Right renal cortex interstitium (tissue), 3 donors: ENCODE measurements at regions not wholly inside any gene's neighbourhood (a gene's known extent, or its start where the extent isn't known, plus 50 kb on each side); places are given as distances from the start of the nearest gene placed in this dataset.
"Not testable (repeated sequence)": the region's sequence is repeated elsewhere in the genome, so short reads cannot be mapped to it uniquely, and the experiment has no call there.

Source experiments
- DNase-seq, 3 donors: peaks; one replicate each; pipeline ENCODE4 v3.0.0-alpha.2; 2013; ENCODE audit warnings: low read depth in 3 of 3, low spot score in 2 of 3

DNA sequence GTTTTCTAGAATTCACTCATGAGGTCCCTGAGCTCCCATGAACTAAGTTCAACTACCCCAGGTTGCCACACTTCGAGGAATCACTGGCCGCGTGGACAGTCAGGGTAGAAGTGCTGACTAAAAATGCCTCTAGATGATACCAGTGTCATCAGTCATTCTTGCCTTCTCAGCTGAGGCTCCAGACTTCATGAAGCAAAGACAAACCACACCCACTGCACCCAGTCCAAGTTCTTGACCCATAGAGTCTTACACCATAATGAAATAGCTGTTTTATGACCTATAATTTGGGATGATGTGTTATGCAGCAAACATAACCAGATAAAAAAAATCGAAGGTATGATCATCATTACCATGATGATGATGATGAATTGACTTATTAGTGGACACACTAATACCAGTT lies 632.9 kb upstream of the TLE4 start:
- no peak for DNase-seq

DNA sequence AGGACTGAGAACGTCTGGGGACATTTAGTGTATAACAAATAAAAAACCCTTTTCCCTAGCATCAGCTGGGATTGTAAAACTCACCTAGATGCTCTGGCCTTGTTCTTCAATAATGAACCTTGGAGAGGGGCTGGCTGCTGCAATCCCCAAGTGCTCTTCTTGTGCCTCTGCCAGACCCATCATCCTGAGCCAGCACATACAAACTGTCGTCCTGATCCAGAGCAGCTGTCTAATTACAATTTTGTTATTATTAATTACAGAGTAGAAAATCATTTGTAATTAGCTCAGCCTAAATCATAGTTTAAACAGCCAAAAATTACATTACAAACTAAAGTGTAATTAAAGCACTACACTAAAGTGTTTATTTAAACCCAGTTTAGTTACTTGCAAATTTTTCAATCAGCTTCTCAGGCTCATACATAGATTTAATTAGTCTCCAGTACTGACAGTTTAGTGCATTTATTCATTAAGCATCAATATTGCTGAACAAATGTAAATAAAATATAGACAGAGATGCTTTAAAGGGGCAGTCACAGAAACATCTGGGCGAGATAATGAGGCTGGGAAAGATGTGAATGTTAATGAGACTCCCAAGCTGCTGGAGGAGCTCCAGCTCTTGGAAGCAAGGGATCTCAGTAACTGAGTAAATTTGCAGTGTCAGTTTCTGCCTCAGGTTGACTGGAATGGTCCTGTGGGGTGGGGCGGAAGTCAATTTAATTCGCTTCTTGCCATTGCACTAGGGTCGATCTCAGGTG lies 632.3 kb upstream of the TLE4 start:
- DNase-seq = no peak

DNA sequence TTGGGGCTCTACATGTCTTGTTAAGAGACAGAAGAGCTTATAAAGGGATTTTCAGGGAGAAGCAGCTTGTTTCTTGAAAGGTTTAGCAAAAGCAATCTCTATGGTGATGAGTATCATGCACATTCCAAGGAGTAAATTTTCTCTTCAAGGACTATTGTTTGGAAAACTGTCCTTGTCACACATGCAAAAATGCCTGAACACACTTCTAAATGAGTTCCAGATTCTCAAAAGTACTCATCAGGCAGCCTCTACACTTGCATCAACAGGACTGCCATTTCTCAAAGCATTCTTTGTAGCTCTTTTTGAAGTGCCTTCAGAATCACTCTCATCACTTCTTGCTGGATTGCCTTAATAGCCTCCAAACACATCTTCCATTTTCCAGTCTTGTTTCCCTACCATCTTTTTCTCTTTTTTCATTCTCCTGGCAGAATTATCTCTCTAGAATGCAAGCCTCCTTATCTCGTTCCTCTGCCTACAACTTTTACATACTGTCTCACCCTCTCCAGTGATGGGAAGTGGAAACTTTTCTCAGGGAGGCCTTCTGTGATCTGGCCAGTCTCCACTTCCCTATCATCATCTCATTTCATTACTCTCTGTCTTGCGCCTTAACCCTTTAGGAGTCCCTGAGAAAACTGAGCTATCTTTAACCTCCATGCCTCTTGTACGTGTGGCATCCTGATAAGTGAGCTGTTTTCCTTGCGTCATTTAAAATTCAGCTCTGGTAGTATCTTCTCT lies 631.5 kb upstream of the TLE4 start:
- no peak for DNase-seq

DNA sequence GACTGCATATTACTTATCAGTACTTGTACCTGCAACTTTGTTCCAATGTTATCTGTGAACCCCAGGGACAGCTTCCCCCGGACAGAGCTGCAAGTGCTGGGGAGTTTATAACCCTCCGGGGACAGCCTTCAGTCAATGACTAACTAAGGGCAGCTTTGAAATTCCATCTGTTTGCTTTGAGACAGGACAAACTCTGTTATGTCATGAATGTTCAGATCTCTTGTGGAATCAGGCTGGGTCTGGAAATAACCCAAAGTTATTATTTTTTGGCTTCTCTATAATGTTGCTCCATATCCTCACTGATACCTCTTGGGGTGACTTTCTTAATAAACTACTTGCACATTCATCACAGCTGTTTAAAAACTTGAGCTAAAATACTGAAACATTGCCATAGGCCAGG lies 617.5 kb upstream of the TLE4 start:
- DNase-seq = no peak

DNA sequence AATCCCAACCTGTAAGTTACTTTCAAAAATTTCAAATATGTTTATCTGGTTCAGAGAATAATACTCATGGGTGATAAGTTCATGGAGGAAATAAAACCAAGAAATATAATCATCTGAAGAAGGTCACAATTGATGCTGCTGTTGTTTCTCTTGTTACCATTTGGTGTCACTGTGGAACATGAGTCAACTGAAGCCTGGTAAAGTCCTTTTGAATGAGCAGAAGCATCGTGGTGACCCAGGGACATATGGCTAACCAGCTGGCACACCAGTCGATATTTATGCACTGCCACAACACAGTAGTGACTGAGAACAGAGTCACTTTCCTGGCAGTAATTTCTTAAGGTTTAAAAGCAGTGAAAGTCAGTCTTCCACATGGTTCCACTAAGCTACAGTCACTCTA lies 612.9 kb upstream of the TLE4 start:
- DNase-seq = no peak

DNA sequence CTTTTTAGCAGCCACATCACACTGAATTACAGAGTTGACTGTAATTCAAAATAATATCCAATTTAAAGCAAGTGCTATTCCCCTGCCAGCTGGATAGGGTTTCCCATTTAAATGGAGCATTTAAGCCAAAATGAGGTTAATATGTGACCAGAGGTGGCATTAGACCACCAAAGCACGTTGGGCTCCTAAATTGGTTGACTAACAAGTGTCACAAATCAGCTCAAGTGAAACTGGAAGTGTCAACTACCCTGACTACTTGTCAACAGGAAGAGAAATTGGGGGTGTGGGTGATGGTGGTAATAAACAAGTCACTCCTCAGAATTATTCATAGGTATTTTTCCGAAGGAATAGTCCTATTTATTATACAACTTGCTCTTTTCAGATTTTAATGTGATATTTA lies 609.6 kb upstream of the TLE4 start:
- DNase-seq = no peak

DNA sequence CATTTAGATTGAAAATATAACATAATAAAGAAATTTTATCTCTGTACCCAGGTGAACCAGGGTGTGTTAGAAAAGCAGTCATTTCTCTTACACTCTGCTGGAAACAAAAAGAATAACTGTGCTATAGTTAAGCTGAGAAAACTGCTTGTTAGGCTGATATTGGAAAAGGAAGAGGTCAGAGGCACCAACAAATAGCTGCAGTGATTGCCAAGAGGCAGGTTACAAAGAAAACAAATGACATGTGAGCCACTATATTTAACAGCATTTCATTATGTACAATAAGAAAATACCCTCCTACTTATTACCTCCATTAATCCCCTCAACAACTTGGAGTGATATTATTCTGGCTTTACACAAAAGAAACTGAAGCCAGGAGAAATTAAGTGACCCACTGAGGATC lies 607.9 kb upstream of the TLE4 start:
- no peak for DNase-seq

DNA sequence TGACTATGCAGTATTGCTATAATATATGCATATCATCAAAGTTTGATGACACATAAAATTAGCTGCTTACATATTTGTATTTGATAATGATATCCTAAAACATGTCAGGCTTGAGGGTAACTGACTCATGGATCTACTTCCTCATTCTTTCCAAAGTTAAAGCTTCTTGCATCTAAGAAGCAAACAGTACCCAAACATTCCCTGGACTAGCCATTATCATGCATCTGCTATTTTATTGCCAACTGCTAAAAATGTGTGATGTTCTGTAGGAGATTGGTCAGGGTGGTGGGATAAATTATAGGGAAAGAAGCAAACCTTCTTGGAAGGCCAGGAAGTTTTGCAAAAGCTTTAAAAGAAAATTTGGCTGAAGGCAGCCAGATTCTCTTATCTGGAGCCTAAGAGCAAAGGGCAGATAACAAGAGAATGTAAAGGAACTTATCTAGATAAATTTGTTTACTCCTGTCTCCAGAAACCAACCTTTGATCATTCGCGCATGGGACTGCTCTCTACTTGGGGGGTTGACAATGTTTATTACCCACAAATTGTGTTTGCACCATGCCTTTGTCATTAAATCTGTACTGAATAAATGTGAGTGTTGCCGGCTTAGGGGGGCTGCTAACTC lies 604.1 kb upstream of the TLE4 start:
- DNase-seq = no peak

DNA sequence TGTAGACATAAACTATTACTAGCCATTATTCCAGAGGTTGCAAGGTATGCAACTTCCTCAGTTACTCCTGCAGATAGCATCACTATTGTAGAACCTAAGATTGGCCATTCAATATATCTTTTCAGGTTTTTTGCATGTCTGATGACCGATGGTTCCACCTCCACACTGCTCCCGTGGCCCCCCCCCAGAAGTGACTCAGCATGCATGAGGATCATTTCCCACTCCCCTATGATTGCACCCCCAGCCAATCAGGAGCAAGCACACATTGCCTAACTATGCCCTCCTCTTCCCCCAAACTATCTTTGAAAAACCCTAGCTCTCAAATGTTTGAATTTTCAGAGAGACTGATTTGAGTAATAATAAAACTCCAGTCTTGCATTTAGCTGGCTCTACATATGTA lies 601.4 kb upstream of the TLE4 start:
- no peak for DNase-seq

DNA sequence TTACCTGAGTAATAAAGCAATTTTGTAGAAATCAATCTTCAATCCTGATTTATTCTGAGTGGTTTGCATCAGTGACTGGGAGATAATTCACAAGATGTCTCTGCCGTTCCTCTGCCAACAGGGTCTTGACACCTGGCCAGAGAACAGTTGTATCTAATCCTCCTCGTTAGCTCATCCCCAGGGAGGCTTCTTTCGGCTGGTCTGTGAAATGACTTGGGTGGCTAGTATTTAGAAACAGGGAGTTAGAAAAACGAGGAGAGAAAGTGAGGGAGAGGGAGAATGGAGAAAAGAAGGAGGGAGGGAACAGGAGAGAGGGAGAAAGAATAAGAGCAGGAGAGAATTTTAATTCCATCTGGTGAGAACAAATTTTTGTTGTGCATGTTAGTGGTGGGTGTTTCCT lies 600.2 kb upstream of the TLE4 start:
- no peak for DNase-seq

DNA sequence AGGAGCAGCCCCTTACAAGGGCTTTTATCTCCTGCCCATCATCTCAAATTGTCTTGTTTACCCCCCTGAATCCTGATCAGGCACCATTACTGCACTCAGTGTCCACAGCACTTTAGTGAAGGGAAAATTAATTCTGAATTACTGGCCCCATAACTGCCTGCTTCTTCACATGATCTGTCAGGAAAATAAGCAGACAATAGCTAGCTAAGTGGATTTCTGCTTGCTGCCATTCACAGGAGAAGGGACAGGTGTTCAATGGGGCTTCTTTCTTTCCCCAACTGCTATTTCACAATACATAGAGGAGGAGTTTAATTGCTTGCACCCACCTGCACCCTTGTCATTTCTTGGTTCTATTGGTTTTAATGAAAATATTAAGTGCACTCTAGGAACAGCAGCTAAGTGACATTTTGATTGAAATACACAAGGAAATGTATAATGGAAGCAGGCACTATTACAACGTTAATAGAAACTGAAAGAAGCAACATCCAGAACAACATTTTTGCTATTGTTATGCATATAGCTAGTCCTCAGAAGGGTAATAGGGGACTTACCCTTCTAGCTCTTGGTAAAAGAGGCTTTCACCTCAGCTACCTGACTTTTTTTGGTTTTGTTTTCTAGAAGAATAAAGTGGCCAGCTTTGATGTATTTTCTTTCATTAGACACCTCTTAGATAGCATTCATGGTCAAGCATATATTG lies 599.3 kb upstream of the TLE4 start:
- DNase-seq = no peak

DNA sequence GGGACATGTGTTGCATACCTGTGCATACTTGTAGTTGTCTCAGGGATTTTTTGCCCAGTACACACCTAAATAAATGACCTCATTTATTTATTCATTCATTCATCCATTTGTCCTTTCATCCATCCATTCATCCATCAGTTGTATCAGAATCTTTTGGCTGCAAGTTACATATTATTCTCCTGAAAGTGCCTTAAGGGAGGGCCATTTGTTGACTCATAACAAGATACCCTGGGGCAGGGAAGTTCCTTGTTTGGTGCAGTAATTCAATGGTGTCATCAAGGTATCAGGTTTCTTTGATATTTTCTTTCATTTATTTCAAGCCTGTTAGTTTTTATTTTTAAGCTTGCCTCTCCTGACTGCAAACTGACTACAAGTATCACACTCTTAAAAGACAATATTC lies 597.9 kb upstream of the TLE4 start:
- no peak for DNase-seq

DNA sequence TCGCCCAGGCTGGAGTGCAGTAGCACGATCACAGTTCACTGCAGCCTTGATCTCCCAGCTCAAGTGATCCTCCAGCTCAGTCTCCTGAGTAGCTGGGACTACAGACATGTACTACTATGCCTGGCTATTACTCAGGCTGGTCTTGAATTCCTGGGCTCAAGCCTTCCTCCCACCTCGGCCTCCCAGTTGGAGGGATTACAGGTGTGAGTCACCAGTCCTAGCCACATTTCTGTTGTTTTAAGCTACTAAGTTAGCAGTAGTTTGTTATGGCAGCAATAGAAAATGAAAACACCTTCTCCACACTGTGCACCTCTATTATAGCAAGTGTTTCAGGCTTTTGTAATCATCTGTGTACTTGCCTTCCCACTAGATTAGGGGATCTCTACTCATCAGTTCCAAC lies 588.9 kb upstream of the TLE4 start:
- no peak for DNase-seq

DNA sequence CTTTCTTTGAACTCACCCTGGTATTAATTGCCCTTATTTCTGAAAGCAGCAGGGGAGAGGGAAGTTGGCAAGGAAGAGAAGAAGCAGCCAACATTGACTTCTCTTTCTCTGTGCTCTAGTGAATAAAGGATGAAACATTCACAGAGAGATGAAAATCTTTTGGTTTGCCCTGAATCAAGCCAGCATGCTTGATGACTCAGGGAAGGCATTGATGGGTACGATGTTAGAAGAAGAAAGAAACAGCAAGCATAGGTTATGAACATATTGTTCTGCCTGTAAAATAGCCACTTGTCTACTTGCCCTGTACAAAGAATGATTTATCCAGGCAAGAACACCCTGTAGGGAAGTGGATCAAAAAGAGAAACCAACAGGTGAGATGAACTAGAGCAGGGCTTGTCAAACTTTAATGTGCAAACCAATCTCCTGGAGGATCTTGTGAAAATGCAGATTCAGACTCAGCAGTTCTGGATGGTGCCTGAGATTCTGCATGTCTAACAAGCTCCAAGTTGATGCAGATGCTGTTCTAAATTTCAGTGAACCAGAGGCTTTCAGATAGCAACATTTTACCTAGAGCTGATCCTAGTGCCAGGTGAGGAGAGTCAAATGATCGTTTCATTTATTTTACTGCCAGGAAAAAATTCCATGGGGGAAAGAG lies 586.6 kb upstream of the TLE4 start:
- no peak for DNase-seq

DNA sequence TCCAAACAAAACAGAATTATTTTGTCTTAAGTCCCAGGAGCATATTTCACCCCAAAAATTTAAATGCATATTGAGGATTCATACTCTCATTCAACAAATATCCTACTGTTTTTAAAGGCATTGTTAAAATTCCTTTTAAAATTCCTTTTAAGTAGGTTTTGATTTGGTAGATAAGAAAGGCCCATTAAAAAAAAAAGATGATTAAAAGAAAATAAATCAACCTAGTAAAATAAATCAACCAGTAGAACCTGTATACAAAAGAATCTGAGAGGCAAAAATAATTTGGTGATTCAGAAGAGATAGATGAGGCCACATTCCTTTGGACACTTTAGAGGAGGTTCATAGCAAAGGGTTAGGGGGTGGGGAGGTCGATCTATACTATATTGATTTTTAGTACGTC lies 585.3 kb upstream of the TLE4 start:
- no peak for DNase-seq

DNA sequence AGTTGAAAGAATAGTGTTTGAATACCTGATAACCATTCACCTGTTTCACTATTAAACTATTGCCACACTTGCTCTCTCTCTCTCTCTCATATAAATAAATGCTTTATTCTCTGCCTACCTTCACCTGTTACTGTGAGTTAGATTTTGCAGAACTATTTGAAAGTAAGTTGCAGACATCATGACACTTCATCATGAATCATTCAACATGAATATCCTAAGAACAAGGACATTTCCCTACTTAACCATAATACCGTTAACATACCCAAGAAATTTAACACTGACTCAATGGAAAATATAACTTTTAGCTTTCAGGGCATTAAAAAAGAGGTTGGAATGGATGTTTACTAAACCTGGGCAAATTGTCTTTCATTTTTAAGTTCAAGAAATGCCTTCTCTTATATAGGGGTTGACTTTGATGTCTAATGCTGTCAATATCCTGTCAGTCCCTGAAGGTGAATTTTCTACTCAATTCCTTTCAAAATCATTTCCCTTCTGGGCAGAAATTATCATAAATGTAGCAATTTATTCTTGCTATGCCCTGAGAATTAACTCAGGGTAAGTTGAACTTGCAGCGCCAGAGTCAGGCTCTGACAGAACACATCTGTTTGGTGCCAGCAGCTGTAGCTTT lies 582.6 kb upstream of the TLE4 start:
- DNase-seq = no peak

DNA sequence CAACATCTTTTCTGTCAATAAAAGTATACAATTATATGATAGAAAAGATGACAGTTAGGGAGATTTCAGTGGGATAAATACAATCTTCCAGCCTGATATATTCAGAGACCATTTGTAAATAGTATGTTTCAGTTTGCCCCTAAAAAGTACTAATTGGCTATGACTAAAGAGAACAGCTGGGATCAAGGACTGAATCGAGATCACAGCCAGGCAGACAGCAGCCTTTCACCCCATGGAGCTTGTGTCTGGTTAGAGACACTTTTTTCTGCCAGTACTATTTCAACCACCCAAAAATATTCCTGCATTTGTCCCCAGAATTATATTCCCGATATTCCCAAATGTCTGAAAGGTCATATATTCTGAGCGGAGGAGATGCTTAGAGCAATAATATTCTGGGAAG lies 577.3 kb upstream of the TLE4 start:
- no peak for DNase-seq

DNA sequence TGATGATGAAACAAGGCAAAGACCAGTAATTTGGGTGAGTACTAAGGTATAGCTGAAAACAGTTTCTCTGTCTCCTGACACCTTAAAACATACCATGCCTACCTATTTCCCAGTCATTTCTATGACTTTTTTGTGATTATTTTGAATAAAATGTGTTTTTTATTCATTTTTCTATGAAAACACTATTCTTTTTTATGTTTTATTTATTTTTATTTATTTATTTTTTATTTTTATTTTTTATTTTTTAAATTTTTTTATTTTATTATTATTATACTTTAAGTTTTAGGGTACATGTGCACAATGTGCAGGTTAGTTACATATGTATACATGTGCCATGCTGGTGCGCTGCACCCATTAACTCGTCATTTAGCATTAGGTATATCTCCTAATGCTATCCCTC lies 576.8 kb upstream of the TLE4 start:
- DNase-seq = not testable (repeated sequence)

DNA sequence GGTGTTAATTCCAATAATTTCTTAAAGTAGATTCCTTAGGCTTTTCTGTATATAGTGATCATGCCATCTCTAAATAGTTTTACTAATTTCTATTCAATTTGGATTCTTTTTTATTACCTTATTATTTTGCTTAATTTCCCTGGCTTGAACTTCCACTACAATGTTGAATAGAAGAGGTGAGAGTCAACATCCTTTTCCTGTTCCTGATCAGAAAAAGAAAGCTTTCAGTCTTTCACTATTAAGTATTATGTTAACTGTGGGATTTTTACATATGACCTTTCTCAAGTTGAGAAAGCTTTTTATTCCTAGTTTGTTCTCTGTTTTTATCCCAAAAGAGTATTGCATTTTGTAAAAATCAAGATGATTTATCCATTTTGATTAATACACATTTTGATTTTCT lies 574.5 kb upstream of the TLE4 start:
- DNase-seq = no peak

DNA sequence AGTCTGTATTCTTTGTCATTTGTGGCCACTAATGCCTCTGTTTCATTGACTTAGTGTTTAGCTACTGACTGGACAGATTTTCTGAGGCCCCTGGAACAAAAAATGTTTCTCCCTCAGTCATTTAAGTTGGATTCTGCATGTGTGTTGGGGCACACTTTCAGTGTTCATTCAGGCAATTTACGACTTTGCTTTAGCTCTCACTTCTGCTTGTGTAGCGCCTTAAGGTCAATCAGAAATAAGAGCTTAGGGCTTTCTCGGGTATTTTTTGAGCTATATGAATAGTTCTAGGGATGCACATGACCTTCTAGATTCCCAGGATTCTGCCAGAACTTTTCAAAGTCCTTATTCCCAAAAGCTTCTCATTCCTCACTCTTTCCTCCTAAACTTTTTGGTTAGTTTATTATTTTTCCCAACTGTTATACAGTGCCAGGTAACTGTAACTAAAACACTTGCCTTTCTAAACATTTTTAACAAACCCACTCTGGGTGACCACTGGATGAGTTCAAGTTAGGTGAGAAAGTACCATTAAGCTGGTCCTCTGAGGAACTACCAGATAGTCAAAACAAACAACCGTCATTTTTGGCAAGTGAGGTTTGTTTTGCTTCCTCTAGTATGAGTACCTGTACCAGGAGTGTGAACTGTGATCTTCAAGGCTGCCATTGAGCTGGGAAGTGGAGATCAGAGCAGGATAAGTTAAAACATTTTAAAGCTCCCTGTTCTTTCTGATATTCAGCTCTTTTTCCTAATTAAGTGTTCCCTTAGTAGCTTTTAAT lies 571.3 kb upstream of the TLE4 start:
- no peak for DNase-seq
